ENCODE measurements at regions not wholly inside any gene's neighbourhood (a gene's known extent, or its start where the extent isn't known, plus 50 kb on each side); places are given as distances from the start of the nearest gene placed in this dataset.

GRCh38 chr1:215482079-215482478 lies 85.0 kb upstream of the KCTD3 start:
- H3K4me3 ChIP-seq = no peak overlapping the region
- no peak for DNase-seq (ENCODE audit: extremely low read depth in 1 of 4, low spot score in 3 of 4)
- intact Hi-C loops (cut with micrococcal nuclease) = no loop called here
- no peaks in the 10 kb centered on the region for H4K20me1 ChIP-seq (replicated peaks; ENCODE audit: control insufficient read depth, insufficient read depth, low read length)
- no peak for ATAC-seq
- no peak overlapping the region for H3K4me2 ChIP-seq (ENCODE audit: insufficient read depth, low read length)
- 0% methylated on average over 2 of the region's 2 CpGs for WGBS (ENCODE audit: insufficient coverage, low coverage, missing lambda C conversion rate)
- FAIRE-seq = no peak
- no peaks in the 10 kb centered on the region for H3K36me3 ChIP-seq (ENCODE audit: control insufficient read depth, insufficient read depth, low read length)
- no peak overlapping the region for H2AFZ ChIP-seq (ENCODE audit: low read depth, low read length)
- H3K9me1 ChIP-seq (ENCODE audit: control insufficient read depth, insufficient read depth, low read length) = no peaks in the 10 kb centered on the region
- H3K27ac ChIP-seq (ENCODE audit: extremely low read depth, low read depth, low read length) = no peak overlapping the region
- no peaks in the 10 kb centered on the region for H3K4me1 ChIP-seq (replicated peaks in 1 of 2; ENCODE audit: control insufficient read depth in 2 of 2, insufficient read depth in 2 of 2, low read length in 2 of 2)
- in situ Hi-C loops (cut with MboI) = no loop called here
- H3K79me2 ChIP-seq (ENCODE audit: control insufficient read depth, insufficient read depth, low read length) = no peaks in the 10 kb centered on the region
- ChIA-PET CTCF (ENCODE audit: low intra/inter-chr PET ratio) (no interaction called here), POLR2A (no interaction called here)
- TF ChIP-seq MCM5 (IDR thresholded peaks at IDR 0.05; ENCODE audit: low read depth) (no peak), RBM14 (IDR thresholded peaks at IDR 0.05; ENCODE audit: borderline replicate concordance, insufficient read depth, low read depth, low read length) (no peak), PTBP1 (IDR thresholded peaks at IDR 0.05; ENCODE audit: low read depth, low read length) (no peak), PTTG1 (tag; IDR thresholded peaks at IDR 0.05; ENCODE audit: low read depth) (no peak), DPF2 (IDR thresholded peaks at IDR 0.05) (no peak)
- TF ChIP-seq, protein P1, sequence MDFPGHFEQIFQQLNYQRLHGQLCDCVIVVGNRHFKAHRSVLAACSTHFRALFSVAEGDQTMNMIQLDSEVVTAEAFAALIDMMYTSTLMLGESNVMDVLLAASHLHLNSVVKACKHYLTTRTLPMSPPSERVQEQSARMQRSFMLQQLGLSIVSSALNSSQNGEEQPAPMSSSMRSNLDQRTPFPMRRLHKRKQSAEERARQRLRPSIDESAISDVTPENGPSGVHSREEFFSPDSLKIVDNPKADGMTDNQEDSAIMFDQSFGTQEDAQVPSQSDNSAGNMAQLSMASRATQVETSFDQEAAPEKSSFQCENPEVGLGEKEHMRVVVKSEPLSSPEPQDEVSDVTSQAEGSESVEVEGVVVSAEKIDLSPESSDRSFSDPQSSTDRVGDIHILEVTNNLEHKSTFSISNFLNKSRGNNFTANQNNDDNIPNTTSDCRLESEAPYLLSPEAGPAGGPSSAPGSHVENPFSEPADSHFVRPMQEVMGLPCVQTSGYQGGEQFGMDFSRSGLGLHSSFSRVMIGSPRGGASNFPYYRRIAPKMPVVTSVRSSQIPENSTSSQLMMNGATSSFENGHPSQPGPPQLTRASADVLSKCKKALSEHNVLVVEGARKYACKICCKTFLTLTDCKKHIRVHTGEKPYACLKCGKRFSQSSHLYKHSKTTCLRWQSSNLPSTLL (IDR thresholded peaks at IDR 0.05) = no peak
- H3K9ac ChIP-seq (ENCODE audit: insufficient read depth in 1 of 2, low read depth in 2 of 2, low read length in 2 of 2) = no peak overlapping the region
- H3K27me3 ChIP-seq (ENCODE audit: control insufficient read depth in 2 of 2, insufficient read depth in 2 of 2, low read length in 2 of 2) = no peaks in the 10 kb centered on the region
- no TSS peak for BruUV-seq (replicated peaks)
- H3K9me3 ChIP-seq (replicated peaks; ENCODE audit: control insufficient read depth, insufficient read depth, low read depth, low read length) = no peaks in the 10 kb centered on the region; the same call in 1 of the 2 replicates
